Fibroblast of the conjunctiva (primary cell): ENCODE measurements at regions not wholly inside any gene's neighbourhood (a gene's known extent, or its start where the extent isn't known, plus 50 kb on each side); places are given as distances from the start of the nearest gene placed in this dataset.
"Not testable (repeated sequence)": the region's sequence is repeated elsewhere in the genome, so short reads cannot be mapped to it uniquely, and the experiment has no call there.

ENCODE experiments used
- DNase-seq: peaks from one replicate; pipeline ENCODE4 v3.0.0-alpha.2; 2010; ENCODE audit warnings: low read depth

DNA sequence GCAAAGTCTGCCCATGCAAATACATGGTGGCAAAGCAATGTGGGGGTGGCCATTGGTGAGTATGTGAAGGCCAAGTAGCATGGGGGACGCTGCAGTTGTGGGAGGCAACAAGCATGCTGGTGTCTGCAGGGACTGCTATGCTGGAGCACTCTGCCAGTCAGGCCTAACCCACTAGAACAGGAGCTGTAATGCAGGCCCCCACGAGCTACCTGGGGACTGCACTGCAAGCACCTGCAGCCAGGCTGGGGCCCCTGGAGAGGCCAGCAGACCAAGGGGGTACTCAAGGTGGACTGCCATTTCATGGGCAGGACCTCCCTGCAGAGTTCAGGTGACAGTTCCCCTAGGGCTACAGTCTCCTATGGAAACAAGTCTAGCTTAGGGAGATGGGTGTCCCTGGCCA is 183.8 kb upstream of the PDE4D start:
- no peak for DNase-seq

DNA sequence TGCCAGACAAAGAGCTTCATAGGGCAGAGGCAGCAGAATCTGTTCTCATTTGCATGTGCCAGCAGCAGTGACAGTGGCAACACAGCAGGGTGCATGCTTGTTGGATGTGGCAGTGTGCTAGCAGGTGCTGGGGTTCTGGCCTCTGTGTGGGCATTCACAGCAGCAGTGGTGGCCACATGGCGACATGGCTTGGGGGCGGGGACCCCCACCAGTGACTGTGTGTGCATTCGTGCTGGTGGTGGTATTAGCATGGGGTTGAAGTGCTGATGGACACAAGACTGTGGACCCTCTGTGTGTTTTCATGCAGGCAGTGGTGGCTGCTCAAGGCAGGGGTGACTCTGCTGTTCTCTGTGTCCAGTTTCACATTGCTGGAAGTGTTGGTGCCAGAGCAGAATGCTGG is 183.2 kb upstream of the PDE4D start:
- no peak for DNase-seq

DNA sequence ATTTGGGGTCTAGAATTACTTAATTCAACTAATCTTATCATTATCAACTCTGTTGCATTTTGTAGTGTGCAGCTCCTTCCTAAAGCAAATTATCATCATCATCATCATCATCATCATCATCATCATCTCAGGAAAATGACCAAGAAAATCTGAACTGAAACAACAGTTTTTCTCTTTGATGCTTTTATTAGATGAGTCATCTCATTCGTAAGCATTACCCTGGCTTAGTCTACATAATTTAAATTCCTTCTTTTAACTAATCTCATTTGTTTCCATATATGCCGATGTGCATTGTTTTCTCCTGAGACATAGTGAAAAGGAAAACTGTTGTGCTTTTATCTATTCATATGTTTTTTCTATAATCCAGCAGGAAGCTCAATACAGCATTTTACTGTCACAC is 173.0 kb upstream of the PDE4D start:
- peak; percentile 2 for DNase-seq

DNA sequence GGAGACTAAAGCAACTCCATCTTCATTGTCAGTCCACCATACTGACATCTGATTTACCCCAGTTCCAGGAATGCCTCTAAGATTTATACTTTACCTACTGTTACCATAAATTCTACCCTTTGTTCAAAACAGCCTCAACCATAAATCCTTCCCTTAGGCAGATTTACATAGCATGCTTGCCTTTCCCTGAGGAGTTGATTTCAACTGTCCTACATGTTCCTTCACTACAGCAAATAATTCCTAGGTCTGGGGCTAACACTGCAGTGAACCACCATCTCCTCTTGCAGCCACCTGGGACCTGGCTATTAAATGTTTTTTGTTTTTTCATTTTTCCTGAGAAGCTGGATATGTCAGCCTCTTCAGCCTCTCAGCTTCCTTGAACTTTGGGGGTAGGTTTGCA is 166.9 kb upstream of the PDE4D start:
- no peak for DNase-seq

DNA sequence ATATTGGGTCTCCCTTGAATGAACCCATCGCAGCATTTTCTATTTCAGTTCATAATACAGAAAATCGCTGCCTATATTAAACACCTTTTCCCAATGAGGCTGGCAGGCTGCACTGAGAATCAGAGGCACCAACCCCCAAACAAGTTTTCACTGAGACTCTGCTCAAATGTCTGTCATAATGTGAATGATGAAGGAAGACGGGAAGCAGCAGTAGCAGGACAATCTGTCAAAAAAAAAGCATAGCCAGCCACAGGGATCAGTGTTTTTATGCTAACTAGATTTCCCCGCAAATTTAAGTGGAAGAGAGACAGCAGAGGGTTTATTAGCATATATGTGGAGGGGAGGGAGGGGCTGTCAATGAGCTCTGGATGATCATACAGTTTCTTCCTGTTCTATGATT is 162.7 kb upstream of the PDE4D start:
- no peak for DNase-seq

DNA sequence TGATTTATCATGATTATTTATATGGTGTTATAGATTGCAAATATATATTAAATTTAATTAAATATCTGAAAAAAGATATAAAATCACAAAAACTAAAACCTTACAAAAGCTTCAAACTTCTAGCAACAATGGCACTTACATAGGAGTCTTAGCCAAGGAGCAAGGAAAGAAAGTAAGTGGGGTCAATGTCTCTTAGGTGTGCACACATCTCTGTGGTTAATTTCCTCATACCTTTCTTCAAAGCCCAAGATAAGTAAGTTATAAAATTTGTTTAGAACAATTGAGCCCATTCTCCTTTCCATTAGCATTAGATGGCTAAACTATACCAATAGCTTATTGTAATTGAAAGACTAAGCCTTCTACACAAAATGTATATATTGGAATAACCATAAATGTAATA is 161.6 kb upstream of the PDE4D start:
- no peak for DNase-seq

DNA sequence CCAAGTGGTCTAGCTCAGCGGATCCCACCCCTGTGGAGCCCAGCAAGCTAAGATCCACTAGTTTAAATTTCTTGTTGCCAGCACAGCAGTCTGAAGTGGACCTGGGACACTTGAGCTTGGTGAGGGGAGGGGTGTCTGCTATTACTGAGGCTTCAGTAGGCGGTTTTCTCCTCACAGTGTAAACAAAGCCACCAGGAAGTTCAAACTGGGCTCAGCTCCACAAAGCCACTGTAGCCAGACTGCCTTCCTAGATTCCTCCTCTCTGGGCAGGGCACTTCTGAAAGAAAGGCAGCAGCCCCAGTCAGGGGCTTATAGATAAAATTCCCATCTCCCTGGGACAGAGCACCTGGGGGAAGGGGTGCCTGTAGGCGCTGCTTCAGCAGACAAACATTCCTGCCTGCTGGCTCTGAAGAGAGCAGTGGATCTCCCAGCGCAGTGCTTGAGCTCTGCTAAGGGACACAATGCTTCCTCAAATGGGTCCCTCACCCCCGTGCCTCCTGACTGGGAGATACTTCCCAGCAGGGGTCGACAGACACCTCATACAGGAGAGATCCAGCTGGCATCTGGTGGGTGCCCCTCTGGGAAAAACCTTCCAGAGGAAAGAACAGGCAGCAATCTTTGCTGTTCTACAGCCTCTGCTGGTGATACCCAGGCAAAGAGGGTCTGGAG is 148.6 kb upstream of the PDE4D start:
- DNase-seq = not testable (repeated sequence)

DNA sequence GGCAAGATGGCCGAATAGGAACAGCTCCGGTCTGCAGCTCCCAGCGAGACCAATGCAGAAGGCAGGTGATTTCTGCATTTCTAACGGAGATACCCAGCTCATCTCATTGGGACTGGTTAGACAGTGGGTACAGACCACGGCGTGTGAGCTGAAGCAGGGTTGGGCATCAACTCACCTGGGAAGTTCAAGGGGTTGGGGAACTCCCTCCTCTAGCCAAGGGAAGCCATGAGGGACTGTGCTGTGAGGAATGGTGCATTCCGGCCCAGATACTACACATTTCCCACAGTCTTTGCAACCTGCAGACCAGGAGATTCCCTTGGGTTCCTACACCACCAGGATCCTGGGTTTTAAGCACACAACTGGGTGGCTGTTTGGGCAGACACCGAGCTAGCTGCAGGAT is 148.0 kb upstream of the PDE4D start:
- not testable (repeated sequence) for DNase-seq

DNA sequence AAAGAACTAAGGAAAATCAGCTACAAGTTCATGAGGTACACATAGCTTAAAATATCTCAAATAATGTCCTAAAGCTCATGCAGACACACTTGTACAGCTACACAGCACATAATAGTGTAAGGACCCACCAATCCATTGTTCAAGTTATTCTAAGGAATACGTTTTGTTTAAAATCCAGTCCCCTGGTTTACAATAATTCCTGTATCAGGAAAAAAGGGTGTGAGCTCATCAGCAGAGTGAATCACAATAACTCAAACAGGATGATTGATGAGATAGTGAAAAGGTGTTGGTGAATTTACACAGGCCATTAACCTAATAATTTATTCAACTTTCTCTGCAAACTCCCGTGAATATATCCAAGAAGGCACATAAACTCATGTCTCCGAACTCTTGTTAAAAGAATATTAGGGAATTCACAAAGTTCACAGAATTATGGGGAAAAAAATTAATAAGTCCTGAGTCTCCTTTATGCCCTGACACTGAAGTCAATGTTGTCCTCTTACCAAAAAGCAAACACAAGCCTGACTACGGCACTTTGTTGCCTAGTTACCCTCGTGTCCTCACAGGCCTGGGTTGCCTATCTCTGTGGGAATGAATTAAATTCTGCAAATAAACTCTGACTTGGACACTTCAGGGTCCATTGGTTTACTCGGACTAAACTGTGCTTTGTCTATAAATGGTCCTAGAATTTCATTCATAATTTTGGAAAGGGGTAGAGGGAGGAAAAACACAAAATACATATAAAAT is 142.8 kb upstream of the PDE4D start:
- no peak for DNase-seq

DNA sequence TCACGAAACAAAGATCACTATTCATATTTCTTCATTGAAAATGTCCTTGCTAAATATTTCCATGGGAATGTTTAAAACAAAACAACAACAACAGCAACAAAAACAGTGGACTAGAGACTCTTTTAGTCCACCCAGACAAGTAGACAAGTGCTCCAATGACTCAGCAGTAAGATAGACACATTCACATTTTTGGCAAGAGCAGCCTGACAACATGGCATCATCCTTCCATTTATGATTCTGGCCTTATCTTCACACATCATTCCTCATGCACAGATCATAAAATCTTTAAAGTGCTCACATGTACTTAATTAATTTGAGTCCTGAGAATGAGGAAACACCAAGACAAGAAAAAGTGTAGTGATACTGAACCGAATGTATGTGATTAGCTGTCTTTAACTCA is 132.6 kb upstream of the PDE4D start:
- peak; percentile 26 for DNase-seq

DNA sequence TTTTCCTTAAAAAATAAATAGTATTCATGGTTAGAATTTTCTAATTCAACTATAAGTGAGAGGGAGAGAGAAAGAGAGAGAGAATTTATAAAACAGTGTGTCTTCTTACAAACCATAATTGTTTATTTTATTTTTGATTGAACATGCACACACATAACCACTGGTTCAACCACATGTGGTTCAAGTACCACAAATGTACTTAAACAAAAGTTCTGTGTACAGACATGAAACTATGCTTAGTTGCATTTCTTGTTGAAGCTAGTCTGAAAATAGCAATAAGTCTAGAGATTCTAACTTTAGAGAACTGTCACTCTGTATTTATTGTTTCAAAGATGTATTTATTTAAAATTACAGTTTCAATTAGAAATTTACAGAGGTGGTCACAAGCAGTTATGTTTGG is 130.6 kb upstream of the PDE4D start:
- DNase-seq = no peak

DNA sequence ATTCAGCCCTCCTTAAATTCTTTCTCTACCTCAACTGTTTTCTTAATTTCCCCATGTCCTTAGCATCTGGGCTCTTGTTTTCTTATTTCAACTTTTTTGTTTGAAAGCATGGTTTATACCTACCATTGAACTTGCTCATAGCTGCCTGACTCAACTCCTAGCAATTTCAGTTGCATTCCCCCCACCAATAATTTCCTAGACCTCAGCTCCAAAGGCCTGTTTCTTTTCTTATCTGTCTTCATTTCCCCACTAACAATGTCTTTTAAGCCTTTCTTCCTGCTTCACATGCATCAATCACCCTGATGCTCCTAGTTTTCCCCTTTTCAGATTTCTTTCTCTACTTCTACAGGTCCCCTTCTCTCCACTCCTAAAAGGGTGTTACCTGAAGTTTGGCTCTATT is 129.7 kb upstream of the PDE4D start:
- no peak for DNase-seq

DNA sequence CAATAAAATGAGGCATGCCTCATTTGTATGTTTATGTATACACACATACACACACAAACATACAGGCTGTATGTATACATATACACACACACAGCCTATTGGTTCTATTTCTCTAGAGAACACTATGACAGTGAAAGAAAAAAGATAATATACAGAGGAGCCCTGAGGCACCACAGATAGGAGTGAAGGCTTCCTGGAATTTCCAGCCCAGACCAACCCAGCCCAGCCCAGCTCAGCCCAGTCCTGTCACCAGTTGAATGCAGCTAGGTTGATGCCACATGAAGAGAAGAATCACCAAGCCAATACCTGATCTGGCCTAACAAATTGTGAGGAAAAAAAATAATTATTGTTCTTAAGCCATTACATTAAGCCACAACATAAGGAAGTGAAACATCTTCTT is 126.9 kb upstream of the PDE4D start:
- no peak for DNase-seq

DNA sequence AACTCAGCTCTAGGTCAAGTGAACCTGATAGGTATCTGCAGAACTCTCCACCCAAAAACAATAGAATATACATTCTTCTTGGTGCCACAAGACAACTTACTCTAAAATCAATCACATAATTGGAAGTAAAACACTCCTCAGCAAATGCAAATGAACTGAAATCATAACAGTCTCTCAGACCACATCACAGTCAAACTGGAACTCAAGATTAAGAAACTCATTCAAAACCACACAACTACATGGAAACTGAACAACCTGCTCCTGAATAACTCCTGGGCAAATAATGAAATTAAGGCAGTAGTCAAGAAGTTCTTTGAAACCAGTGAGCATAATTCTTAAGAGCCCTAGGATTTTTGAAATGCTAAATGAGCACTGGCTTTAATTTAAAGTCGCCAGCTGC is 125.4 kb upstream of the PDE4D start:
- not testable (repeated sequence) for DNase-seq

DNA sequence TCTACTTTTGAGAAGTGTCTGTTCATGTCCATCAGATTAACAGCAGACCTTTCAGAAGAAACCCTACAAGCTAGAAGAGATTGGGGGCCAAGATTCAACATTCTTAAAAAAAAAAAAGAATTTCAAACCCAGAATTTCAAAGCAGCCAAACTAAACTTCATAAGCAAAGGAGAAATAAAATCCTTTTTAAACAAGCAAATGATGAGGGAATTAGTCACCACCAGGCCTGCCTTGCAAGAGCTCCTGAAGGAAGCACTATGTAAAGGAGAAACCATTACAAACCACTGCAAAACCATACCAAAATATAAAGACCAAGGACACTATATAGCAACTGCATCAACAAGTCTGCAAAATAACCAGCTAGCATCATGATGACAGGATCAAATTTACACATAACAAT is 124.6 kb upstream of the PDE4D start:
- DNase-seq = no peak

DNA sequence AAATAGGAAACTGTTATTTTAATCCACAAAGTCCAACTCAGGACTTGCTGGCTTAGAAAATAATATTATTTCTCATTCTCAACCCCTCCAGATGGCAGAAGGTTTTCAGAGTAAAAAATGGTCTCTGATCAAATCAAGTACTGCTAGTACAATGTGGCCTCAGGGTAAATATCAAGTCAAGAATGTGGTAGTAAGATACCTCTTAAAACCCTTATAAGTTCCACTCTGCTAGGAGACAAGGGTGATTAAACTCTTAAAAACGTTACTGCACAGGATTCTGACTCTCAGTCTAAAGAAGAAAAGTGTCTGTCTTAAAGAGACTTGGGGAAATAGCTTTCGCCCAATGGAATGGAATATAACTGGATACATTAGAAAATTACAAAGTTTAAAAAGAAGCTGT is 120.8 kb upstream of the PDE4D start:
- no peak for DNase-seq

DNA sequence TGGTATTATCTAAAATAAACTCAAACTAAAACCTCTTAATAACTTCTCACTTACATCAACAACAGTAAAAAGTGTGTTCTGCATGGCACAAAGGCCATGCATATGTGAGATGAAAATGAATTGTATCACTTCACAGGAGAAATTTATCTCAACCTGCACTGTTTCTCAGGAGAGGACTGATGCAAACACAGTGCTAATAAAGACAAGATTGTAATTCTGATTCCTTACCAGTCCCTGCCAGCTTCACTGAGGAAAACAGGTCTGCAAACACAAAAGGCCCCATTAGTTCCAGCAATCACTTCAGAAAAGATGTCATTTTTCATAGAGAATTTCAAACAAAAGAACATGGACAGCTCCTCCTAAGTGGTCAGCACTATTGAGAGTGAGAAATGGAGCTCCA is 117.3 kb upstream of the PDE4D start:
- DNase-seq = no peak

DNA sequence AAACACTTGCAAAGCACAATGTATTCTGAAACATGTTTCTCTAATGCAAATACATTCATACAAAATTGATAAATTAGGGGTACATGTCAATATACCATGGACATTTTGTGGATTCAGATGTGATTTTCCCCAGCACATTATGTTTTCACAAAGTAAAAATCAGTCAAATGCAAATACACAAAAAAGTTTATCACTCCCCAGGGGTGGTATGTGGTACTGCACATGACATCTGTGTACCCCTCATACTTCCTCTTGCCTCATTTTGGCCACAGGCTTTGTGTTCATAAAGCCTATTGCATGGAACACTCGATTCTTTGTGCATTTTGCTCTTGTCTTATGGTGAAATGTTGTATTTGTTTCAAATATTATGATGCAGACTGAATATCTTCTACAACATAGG is 116.8 kb upstream of the PDE4D start:
- DNase-seq = no peak

DNA sequence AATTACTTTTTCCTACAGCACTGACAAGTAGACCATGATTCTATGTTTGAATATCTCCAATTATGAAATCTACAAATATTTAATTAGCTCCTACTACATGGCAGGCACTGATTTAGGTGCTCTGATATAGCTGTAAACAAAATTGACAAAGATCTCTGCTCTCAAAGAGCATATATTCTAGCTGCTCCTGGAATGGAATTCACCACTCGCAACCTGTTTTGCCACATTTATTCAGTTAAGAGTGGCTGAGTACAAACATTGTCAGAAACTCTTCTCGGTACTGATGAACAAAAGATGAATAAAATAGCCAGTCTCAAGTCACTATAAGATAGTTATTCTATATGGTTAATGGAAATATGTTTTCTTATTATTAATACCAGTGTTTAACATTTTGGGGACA is 114.2 kb upstream of the PDE4D start:
- DNase-seq = no peak

DNA sequence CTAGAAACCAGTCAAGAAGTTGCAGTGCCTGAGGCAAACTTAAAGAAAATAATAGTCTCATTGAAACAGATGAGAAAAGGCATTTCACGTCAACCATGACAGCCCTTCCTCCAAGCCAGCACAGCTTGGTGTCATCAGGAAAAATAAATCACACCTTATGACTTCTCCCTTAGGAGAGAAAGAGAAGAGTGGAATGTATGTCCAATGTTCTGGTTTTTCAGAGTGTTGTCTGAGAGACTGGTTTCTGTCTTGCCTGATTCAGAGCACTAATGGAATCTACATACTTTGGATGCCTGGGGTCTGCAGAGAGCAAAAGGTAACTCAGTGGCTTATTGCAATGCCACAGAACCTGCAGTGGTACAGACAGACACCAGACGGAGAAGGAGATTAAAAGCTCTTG is 105.5 kb upstream of the PDE4D start:
- no peak for DNase-seq

DNA sequence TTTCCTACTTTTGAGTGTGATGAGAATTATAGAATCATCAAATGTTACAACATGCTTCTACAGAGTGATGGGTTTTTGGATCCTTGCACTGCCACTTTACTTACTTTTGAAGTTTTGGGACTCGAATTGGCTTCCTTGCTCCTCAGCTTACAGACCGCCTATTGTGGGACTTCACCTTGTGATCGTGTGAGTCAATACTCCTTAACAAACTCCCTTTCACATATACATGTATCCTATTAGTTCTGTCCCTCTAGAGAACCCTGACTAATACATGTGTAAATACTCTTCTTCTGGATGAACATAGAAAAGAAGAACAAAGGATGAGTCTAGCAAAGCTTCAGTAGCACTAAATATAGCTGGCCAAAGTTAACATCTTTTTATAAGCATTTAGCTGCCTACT is 98.7 kb upstream of the PDE4D start:
- no peak for DNase-seq

DNA sequence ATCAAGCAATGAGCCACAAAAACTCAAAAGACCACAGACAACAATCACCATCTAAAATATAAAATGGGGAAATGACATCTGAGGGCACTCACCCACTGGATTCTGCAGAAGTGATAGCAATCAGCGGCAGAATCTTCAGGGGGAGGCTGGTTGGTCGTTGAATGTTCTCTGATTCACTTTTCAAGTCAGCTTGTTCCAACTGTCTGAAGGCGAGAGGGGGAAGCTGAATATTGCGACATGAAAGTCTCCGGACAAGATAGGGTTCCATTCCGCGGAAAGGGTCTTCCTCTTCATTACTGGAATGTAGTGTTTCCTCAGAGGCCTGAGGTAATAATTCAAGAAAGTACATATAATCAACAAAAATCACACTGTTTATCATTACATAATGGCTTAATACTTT is 94.9 kb upstream of the PDE4D start:
- DNase-seq = no peak

DNA sequence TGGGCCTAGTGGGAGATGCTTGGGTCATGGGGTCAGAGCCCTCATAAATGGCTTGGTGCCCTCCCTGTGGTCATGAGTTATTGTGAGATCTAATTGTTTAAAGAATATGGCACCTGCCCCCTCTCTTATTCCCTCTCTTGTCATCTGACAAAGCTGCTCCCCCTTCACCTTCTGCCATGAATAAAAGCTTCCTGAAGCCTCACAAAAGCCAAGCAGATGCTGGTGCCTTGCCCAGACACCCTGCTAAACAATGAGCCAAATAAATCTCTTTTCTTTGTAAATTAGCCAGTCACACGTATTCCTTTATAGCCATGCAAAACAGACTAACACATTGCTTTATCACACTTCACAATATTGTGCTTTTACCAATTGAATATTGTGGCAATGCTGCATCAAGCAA is 82.8 kb upstream of the PDE4D start:
- no peak for DNase-seq

DNA sequence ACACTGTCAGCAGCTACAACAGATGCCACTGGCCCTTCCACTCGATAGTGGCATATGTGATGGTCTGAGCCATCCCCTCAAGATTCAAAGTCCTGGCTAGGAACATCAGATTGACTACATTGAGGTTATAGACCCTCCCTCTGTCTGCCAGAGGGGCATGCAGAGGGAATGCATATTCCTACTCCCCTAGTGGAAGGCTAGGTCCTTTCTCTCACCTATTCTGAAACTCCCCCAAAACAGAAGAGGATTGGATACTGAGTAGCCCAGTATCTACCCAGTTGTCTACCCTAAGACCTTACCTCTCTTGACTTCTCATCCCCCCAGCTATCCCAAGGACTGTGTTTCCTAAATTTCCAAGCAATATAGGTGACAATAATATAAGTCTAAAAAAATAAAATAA is 78.5 kb upstream of the PDE4D start:
- no peak for DNase-seq
